COLO668 (cell line): ENCODE measurements at regions not wholly inside any gene's neighbourhood (a gene's known extent, or its start where the extent isn't known, plus 50 kb on each side); places are given as distances from the start of the nearest gene placed in this dataset.
"Not testable (repeated sequence)": the region's sequence is repeated elsewhere in the genome, so short reads cannot be mapped to it uniquely, and the experiment has no call there.

Experiments used
- DNase-seq: peaks from one replicate; lab custom pipeline; 2025; ENCODE audit not compliant: unreplicated experiment; lab: John Stamatoyannopoulos, UW

GRCh38 chr2:35606394-35606793 lies 749.2 kb upstream of the CRIM1 start:
- DNase-seq, result no peak

- no peak for DNase-seq
These were observed 757.3 kb upstream of the CRIM1 start for GRCh38 chr2:35598310-35598709.

- DNase-seq, result no peak
These were observed 763.7 kb upstream of the CRIM1 start for GRCh38 chr2:35591886-35592285.

GRCh38 chr2:35585972-35586371 lies 769.6 kb upstream of the CRIM1 start:
- DNase-seq, result no peak

- DNase-seq, result no peak
These were observed 772.9 kb upstream of the CRIM1 start for GRCh38 chr2:35582637-35583036.

- DNase-seq, result no peak
These were observed 774.6 kb upstream of the CRIM1 start for GRCh38 chr2:35580956-35581355.

GRCh38 chr2:35568574-35568973 lies 787.0 kb upstream of the CRIM1 start:
- DNase-seq, result not testable (repeated sequence)

- DNase-seq, result no peak
These were observed 793.1 kb upstream of the CRIM1 start for GRCh38 chr2:35562488-35562887.

GRCh38 chr2:35548171-35548570 lies 807.4 kb upstream of the CRIM1 start:
- no peak for DNase-seq

GRCh38 chr2:35545301-35545700 lies 810.3 kb upstream of the CRIM1 start:
- DNase-seq, result no peak

GRCh38 chr2:35538796-35539195 lies 816.8 kb upstream of the CRIM1 start:
- DNase-seq, result no peak

- no peak for DNase-seq
These were observed 824.9 kb upstream of the CRIM1 start for GRCh38 chr2:35530615-35531135.

GRCh38 chr2:35526741-35527140 lies 828.8 kb upstream of the CRIM1 start:
- no peak for DNase-seq

- no peak for DNase-seq
These were observed 833.1 kb upstream of the CRIM1 start for GRCh38 chr2:35522450-35522849.

- DNase-seq, result no peak
These were observed 844.9 kb upstream of the CRIM1 start for GRCh38 chr2:35510636-35511035.

- no peak for DNase-seq
These were observed 847.0 kb upstream of the CRIM1 start for GRCh38 chr2:35508601-35509000.

GRCh38 chr2:35504419-35504818 lies 851.2 kb upstream of the CRIM1 start:
- no peak for DNase-seq

- DNase-seq, result no peak
These were observed 851.8 kb upstream of the CRIM1 start for GRCh38 chr2:35503738-35504199.

- no peak for DNase-seq
These were observed 852.3 kb upstream of the CRIM1 start for GRCh38 chr2:35503311-35503710.

- DNase-seq, result no peak
These were observed 854.5 kb upstream of the CRIM1 start for GRCh38 chr2:35501076-35501475.

- no peak for DNase-seq
These were observed 859.6 kb upstream of the CRIM1 start for GRCh38 chr2:35496022-35496421.

- no peak for DNase-seq
These were observed 860.4 kb upstream of the CRIM1 start for GRCh38 chr2:35495182-35495581.

- not testable (repeated sequence) for DNase-seq
These were observed 877.5 kb upstream of the CRIM1 start for GRCh38 chr2:35478121-35478520.

GRCh38 chr2:35468245-35468644 lies 887.3 kb upstream of the CRIM1 start:
- DNase-seq, result no peak
